Activated CD4-positive, alpha-beta memory T cell treated with anti-CD3 and anti-CD28 coated beads, Interleukin-2, amount 10 ng/mL, durations not matched to agents 7 days and 5 days (primary cell): ENCODE measurements at regions not wholly inside any gene's neighbourhood (a gene's known extent, or its start where the extent isn't known, plus 50 kb on each side); places are given as distances from the start of the nearest gene placed in this dataset.
"Not testable (repeated sequence)": the region's sequence is repeated elsewhere in the genome, so short reads cannot be mapped to it uniquely, and the experiment has no call there.

ENCODE experiments used
- CTCF ChIA-PET: fragments of 350-600 bp; sonication (Branson Sonifier 250); formaldehyde crosslinking; loops from one replicate; lab custom pipeline; 2021; ENCODE audit warnings: antibody characterized with exemption, inconsistent platforms; lab: Charles Lee
- POLR2A ChIA-PET: fragments of 350-600 bp; sonication (Branson Sonifier 250); formaldehyde crosslinking; loops from one replicate; lab custom pipeline; 2021; ENCODE audit warnings: antibody characterized with exemption; lab: Charles Lee
- DNase-seq: peaks from one replicate; pipeline ENCODE4 v3.0.0-alpha.2; 2020
- H3K27ac Mint-ChIP-seq: one replicate; pipeline ENCODE4 v1.8.0; 2021; ENCODE audit warnings: mild to moderate bottlenecking, mixed read lengths
- H3K27me3 Mint-ChIP-seq: one replicate; pipeline ENCODE4 v1.8.0; 2021; ENCODE audit warnings: mixed read lengths
- H3K36me3 Mint-ChIP-seq: one replicate; pipeline ENCODE4 v1.8.0; 2021; ENCODE audit warnings: low read depth, mixed read lengths
- H3K4me1 Mint-ChIP-seq: one replicate; pipeline ENCODE4 v1.8.0; 2021; ENCODE audit warnings: mixed read lengths
- H3K4me3 Mint-ChIP-seq: one replicate; pipeline ENCODE4 v1.8.0; 2021; ENCODE audit warnings: mild to moderate bottlenecking, mixed read lengths
- H3K9me3 Mint-ChIP-seq: one replicate; pipeline ENCODE4 v1.8.0; 2021; ENCODE audit warnings: mixed read lengths

DNA sequence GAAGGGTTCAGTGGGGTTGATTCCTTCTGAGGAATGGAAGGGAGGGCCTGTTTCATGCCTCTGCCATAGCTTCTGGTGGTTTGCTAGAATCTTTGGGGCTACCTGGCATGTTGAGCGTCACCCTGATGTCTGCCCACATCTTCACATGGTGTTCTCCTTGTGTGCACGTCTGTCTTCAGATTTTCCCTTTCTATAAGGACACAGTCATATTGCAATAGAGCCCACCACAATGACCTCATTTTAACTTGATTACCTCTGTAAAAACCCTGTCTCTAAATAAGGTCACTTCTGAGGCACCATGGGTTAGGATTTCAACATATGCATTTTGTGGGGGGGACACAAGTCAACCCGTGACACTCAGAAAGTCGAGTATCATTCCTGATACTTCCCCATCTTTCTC, 257.9 kb downstream of the COG6 start:
- H3K4me3 Mint-ChIP-seq, result no peak overlapping the region
- no peak overlapping the region for H3K27ac Mint-ChIP-seq
- H3K9me3 Mint-ChIP-seq, result no peaks in the 10 kb centered on the region
- ChIA-PET CTCF (no interaction called here), POLR2A (no interaction called here)
- DNase-seq, result no peak
- H3K27me3 Mint-ChIP-seq, result peaks cover 6% of the 10 kb centered on the region
- H3K36me3 Mint-ChIP-seq, result no peaks in the 10 kb centered on the region
- peaks cover 6% of the 10 kb centered on the region for H3K4me1 Mint-ChIP-seq

GRCh38 chr13:39913928-39914327, 258.5 kb downstream of the COG6 start:
- no peak for DNase-seq
- H3K4me3 Mint-ChIP-seq, result no peak overlapping the region
- H3K27ac Mint-ChIP-seq, result no peak overlapping the region
- H3K27me3 Mint-ChIP-seq, result peaks cover 6% of the 10 kb centered on the region
- peaks cover 6% of the 10 kb centered on the region for H3K4me1 Mint-ChIP-seq
- ChIA-PET CTCF (no interaction called here), POLR2A (no interaction called here)
- H3K36me3 Mint-ChIP-seq, result no peaks in the 10 kb centered on the region
- no peaks in the 10 kb centered on the region for H3K9me3 Mint-ChIP-seq

DNA sequence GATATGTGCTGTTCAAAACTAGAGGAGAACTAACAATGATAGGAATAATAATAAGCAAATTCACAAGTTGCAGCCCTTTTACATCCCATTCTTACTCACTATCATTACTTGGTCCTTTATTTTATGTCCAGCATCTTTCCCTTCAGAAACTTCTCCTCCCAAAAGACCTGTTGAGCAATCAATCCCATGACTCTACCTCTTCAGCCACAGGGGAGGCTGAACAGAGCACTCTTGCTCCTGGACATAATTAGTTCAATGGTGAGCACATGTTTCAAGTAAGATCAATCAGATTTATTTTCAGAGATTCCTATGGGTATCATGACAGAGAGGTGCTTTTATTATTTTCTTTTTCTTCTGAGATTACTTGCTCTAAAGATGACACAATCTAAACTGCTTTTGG, 260.0 kb downstream of the COG6 start:
- peaks cover 3% of the 10 kb centered on the region for H3K4me1 Mint-ChIP-seq
- H3K27ac Mint-ChIP-seq, result no peak overlapping the region
- H3K4me3 Mint-ChIP-seq, result no peak overlapping the region
- DNase-seq, result no peak
- H3K36me3 Mint-ChIP-seq, result no peaks in the 10 kb centered on the region
- POLR2A ChIA-PET, result no interaction called here
- H3K27me3 Mint-ChIP-seq, result peaks cover 6% of the 10 kb centered on the region
- CTCF ChIA-PET, result no interaction called here
- no peaks in the 10 kb centered on the region for H3K9me3 Mint-ChIP-seq

DNA sequence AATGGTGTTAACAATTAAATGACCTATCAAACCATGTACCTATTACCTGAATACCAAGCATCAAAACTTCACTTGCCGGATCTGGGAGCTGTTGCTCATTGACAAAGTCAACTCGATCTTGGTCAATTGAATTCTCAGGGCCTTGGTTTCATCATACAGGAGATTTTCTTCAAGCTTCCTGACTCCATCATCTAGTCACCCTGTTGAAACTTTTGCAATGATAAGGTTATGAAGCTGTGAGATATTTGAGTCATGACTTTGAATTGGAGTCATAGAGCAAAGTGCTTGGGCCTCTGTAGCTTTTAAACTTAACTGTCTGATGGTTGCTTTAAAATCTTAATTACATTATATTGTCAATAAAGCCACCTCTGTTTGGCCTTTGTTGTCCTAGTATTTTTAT, 260.9 kb downstream of the COG6 start:
- H3K4me3 Mint-ChIP-seq, result no peak overlapping the region
- CTCF ChIA-PET, result no interaction called here
- H3K9me3 Mint-ChIP-seq, result no peaks in the 10 kb centered on the region
- H3K27ac Mint-ChIP-seq, result no peak overlapping the region
- POLR2A ChIA-PET, result no interaction called here
- peaks cover 9% of the 10 kb centered on the region for H3K27me3 Mint-ChIP-seq
- H3K36me3 Mint-ChIP-seq, result no peaks in the 10 kb centered on the region
- H3K4me1 Mint-ChIP-seq, result no peaks in the 10 kb centered on the region
- DNase-seq, result no peak

- H3K36me3 Mint-ChIP-seq, result no peaks in the 10 kb centered on the region
- H3K4me1 Mint-ChIP-seq, result no peaks in the 10 kb centered on the region
- DNase-seq, result no peak
- H3K27me3 Mint-ChIP-seq, result peaks cover 10% of the 10 kb centered on the region
- no peak overlapping the region for H3K4me3 Mint-ChIP-seq
- no peak overlapping the region for H3K27ac Mint-ChIP-seq
- ChIA-PET POLR2A (no interaction called here), CTCF (no interaction called here)
- H3K9me3 Mint-ChIP-seq, result no peaks in the 10 kb centered on the region
These were observed 263.3 kb downstream of the COG6 start for GRCh38 chr13:39918620-39919236.

DNA sequence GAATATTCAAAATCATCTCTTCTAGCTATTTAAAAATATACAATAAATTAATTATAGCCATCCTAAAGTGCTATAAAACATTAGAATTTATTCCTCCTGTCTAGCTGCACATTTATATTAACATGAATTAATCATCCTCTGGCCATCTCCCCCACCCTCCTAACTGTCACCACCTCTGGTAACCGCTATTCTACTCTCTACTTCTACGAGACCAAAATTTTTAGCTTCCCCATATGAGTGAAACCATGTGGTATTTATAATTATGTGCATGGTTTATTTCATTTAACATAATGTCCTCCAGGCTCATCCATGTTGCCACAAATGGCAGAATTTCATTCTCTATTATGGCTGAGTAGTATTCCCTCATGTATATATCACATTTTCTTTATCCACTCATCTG, 265.2 kb downstream of the COG6 start:
- Mint-ChIP-seq H3K27me3 (peaks cover 12% of the 10 kb centered on the region), H3K36me3 (no peaks in the 10 kb centered on the region), H3K9me3 (peaks cover 7% of the 10 kb centered on the region), H3K4me3 (no peak overlapping the region), H3K4me1 (no peaks in the 10 kb centered on the region), H3K27ac (no peak overlapping the region)
- no peak for DNase-seq
- CTCF ChIA-PET, result no interaction called here
- POLR2A ChIA-PET, result no interaction called here

DNA sequence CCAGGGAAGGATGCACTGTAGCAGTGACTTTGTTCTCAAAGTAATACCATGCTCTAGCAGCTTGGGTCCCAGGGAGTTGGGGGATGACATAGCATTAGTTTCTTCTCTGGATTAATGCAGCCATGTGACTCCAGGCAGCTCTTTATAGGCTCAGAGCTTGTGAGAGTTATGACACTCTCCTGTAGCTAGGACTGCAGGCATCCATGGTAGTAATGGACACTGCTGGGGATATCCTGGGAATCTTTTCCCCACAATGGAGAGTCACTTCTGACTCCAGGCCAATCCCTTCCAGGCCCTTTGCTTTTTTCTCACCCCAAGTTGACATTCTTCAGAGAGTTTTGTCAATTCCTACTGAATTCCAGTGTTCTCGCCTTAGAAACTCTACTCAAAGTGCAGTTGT, 270.9 kb downstream of the COG6 start:
- POLR2A ChIA-PET, result no interaction called here
- H3K36me3 Mint-ChIP-seq, result no peaks in the 10 kb centered on the region
- H3K27ac Mint-ChIP-seq, result no peak overlapping the region
- peaks cover 8% of the 10 kb centered on the region for H3K9me3 Mint-ChIP-seq
- no peak for DNase-seq
- CTCF ChIA-PET, result no interaction called here
- H3K4me3 Mint-ChIP-seq, result no peak overlapping the region
- peaks cover 14% of the 10 kb centered on the region for H3K27me3 Mint-ChIP-seq
- H3K4me1 Mint-ChIP-seq, result peaks cover 14% of the 10 kb centered on the region

GRCh38 chr13:39928261-39928660, 272.8 kb downstream of the COG6 start:
- Mint-ChIP-seq H3K4me3 (no peak overlapping the region), H3K4me1 (peaks cover 14% of the 10 kb centered on the region)
- CTCF ChIA-PET, result no interaction called here

GRCh38 chr13:39929583-39929982, 274.1 kb downstream of the COG6 start:
- DNase-seq, result no peak
- POLR2A ChIA-PET, result no interaction called here
- no peaks in the 10 kb centered on the region for H3K36me3 Mint-ChIP-seq
- CTCF ChIA-PET, result no interaction called here
- peaks cover 6% of the 10 kb centered on the region for H3K9me3 Mint-ChIP-seq
- H3K27ac Mint-ChIP-seq, result no peak overlapping the region
- no peak overlapping the region for H3K4me3 Mint-ChIP-seq
- peaks cover 14% of the 10 kb centered on the region for H3K4me1 Mint-ChIP-seq
- H3K27me3 Mint-ChIP-seq, result peaks cover 5% of the 10 kb centered on the region

More at GRCh38 chr13:39928261-39928660, 272.8 kb downstream of the COG6 start:
- Mint-ChIP-seq H3K27ac (no peak overlapping the region), H3K36me3 (no peaks in the 10 kb centered on the region), H3K27me3 (peaks cover 9% of the 10 kb centered on the region), H3K9me3 (peaks cover 8% of the 10 kb centered on the region)
- POLR2A ChIA-PET, result no interaction called here
- DNase-seq, result no peak

- CTCF ChIA-PET, result no interaction called here
These were observed 274.6 kb downstream of the COG6 start for GRCh38 chr13:39930060-39930459.

GRCh38 chr13:39930544-39931444, 275.3 kb downstream of the COG6 start:
- ChIA-PET POLR2A (no interaction called here), CTCF (no interaction called here)
- peaks cover 5% of the 10 kb centered on the region for H3K27me3 Mint-ChIP-seq
- H3K4me3 Mint-ChIP-seq, result no peak overlapping the region
- no peaks in the 10 kb centered on the region for H3K9me3 Mint-ChIP-seq
- peaks cover 19% of the 10 kb centered on the region for H3K4me1 Mint-ChIP-seq
- H3K36me3 Mint-ChIP-seq, result no peaks in the 10 kb centered on the region
- no peak overlapping the region for H3K27ac Mint-ChIP-seq
- no peak for DNase-seq

More at GRCh38 chr13:39930060-39930459, 274.6 kb downstream of the COG6 start:
- Mint-ChIP-seq H3K9me3 (peaks cover 6% of the 10 kb centered on the region), H3K36me3 (no peaks in the 10 kb centered on the region), H3K4me1 (peaks cover 16% of the 10 kb centered on the region), H3K4me3 (no peak overlapping the region), H3K27me3 (peaks cover 5% of the 10 kb centered on the region), H3K27ac (no peak overlapping the region)
- DNase-seq, result no peak
- POLR2A ChIA-PET, result no interaction called here

DNA sequence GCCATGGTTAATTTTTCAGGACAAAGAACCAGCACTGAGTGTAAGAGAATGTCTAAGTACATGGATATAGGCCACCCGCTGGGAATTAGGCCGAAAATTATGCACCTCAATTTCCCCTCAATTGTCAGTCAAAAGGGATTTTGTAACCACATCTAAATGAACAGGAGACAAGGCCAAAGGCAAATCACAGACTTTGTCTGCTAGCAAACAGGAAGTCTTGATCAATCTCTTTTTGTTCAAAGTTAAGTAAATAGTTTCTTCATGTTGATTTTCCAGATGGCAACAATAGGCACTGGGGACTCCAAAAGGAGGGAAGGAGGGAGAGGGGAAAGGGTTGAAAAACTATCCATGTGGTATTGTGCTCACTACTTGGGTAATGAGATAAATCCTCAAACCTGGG, 276.0 kb downstream of the COG6 start:
- H3K27ac Mint-ChIP-seq, result no peak overlapping the region
- DNase-seq, result no peak
- CTCF ChIA-PET, result no interaction called here
- peaks cover 5% of the 10 kb centered on the region for H3K27me3 Mint-ChIP-seq
- no peaks in the 10 kb centered on the region for H3K36me3 Mint-ChIP-seq
- no peak overlapping the region for H3K4me3 Mint-ChIP-seq
- H3K9me3 Mint-ChIP-seq, result no peaks in the 10 kb centered on the region
- POLR2A ChIA-PET, result no interaction called here
- peaks cover 19% of the 10 kb centered on the region for H3K4me1 Mint-ChIP-seq

GRCh38 chr13:39932514-39932913, 277.1 kb downstream of the COG6 start:
- H3K27ac Mint-ChIP-seq, DNase-seq, POLR2A ChIA-PET, CTCF ChIA-PET, H3K9me3 Mint-ChIP-seq, H3K36me3 Mint-ChIP-seq, H3K27me3 Mint-ChIP-seq, H3K4me3 Mint-ChIP-seq: not testable (repeated sequence)
- peaks cover 27% of the 10 kb centered on the region for H3K4me1 Mint-ChIP-seq

DNA sequence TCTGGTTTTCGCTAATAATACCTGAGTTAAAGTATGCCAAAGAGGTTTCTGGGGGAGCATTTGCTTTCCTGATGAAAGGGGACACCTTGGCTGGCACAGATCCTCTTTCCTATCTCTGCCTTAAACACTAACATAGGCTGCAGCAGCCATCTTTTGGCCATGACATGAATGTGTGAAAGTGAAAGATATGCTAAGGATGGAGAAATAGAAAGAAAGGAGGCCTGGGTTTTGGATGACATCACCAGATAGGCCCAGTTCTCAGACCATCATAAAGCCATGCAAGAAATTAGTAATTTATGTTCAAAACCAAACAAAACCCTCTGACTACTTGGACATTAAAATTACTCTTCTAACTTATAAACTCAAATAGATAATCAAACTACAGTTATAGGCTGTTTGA, 279.7 kb downstream of the COG6 start:
- H3K9me3 Mint-ChIP-seq, result no peaks in the 10 kb centered on the region
- ChIA-PET CTCF (no interaction called here), POLR2A (no interaction called here)
- DNase-seq, result no peak
- no peaks in the 10 kb centered on the region for H3K36me3 Mint-ChIP-seq
- no peak overlapping the region for H3K4me3 Mint-ChIP-seq
- H3K27me3 Mint-ChIP-seq, result no peaks in the 10 kb centered on the region
- H3K27ac Mint-ChIP-seq, result no peak overlapping the region
- peaks cover 24% of the 10 kb centered on the region for H3K4me1 Mint-ChIP-seq
